ENCODE measurements at regions not wholly inside any gene's neighbourhood (a gene's known extent, or its start where the extent isn't known, plus 50 kb on each side); places are given as distances from the start of the nearest gene placed in this dataset.

DNA sequence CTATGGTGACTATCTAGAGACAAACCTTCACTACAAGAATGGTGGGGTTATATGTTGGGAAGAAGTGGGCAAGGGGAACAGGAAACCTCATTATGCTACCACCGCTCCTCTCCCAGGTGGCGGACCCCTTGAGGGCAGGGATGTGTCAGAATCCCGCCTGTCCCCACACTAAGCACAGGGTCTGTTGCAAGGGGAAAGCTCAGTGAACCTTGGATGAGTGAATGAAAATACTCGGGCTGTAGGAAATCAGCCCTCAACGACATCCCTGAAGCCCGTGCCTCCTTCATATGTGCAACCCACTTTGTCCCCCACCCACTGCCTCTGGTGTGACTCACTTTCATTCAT lies 68.2 kb upstream of the AMPD3 start:
- Histone ChIP-seq H3K79me2 (ENCODE audit: control insufficient read depth, insufficient read depth, low read length) (no peaks in the 10 kb centered on the region), H3K4me1 (ENCODE audit: control insufficient read depth, extremely low read depth, insufficient read depth, low read length) (no peaks in the 10 kb centered on the region), H4K20me1 (replicated peaks; ENCODE audit: control insufficient read depth, extremely low read depth, insufficient read depth, low read length) (no peaks in the 10 kb centered on the region), H3K9me3 (replicated peaks; ENCODE audit: control insufficient read depth, insufficient read depth, low read length) (no peaks in the 10 kb centered on the region), H3K4me2 (ENCODE audit: insufficient read depth, low read length) (no peak overlapping the region), H3K4me3 (replicated peaks in 1 of 3; ENCODE audit: insufficient read depth in 1 of 3, low read depth in 1 of 3, low read length in 3 of 3) (no peak overlapping the region), H3K27ac (ENCODE audit: insufficient read depth, low read depth, low read length) (no peak overlapping the region), H3K9me1 (replicated peaks; ENCODE audit: control insufficient read depth, extremely low read depth, insufficient read depth, low read length) (no peaks in the 10 kb centered on the region), H2AFZ (ENCODE audit: low read depth, low read length) (no peak overlapping the region), H3K36me3 (ENCODE audit: control insufficient read depth in 2 of 2, extremely low read depth in 1 of 2, insufficient read depth in 2 of 2, low read length in 2 of 2) (no peaks in the 10 kb centered on the region), H3K27me3 (ENCODE audit: control insufficient read depth in 2 of 2, insufficient read depth in 2 of 2, low read length in 2 of 2) (peaks cover 3 to 9% of the 10 kb centered on the region in 2 experiments), H3K9ac (replicated peaks; ENCODE audit: extremely low read depth, insufficient read depth, low read length) (no peak overlapping the region)
- ChIA-PET POLR2A (no interaction called here), CTCF (interaction anchor here (1.1 to 1.7 kb wide), 5 partner anchors 8 to 99 kb away, joined by 3 to 5 read pairs (median 4); no protein-coding TSS in a partner anchor)
- dilution Hi-C loops (cut with MboI; ENCODE audit: extremely low pct_ligation_motif_present, low sequenced_read_pairs) (no loop called here), intact Hi-C loops (cut with micrococcal nuclease) (no loop called here)
- no TSS peak for BruUV-seq (replicated peaks)
- DNase-seq (ENCODE audit: low read depth, low spot score) (no peak), FAIRE-seq (no peak)
- TF ChIP-seq GATA2 (IDR thresholded peaks at IDR 0.05; ENCODE audit: insufficient read depth, insufficient read length, low read depth, low read length) (no peak), FOS (IDR thresholded peaks at IDR 0.05; ENCODE audit: borderline replicate concordance, insufficient read depth, low read length) (no peak), JUN (IDR thresholded peaks at IDR 0.05; ENCODE audit: borderline replicate concordance, insufficient read depth, insufficient read length, low read depth) (no peak), MYC (IDR thresholded peaks at IDR 0.05; ENCODE audit: low read depth, low read length) (no peak), EZH2 (IDR thresholded peaks at IDR 0.05; ENCODE audit: borderline replicate concordance, low read depth, low read length, severe bottlenecking) (no peak), POLR2A (IDR thresholded peaks at IDR 0.05; ENCODE audit: low read depth, low read length) (no peak), POLR2AphosphoS5 (IDR thresholded peaks at IDR 0.05; ENCODE audit: insufficient read depth, low read depth, low read length) (no peak)
- TF ChIP-seq, protein P1, sequence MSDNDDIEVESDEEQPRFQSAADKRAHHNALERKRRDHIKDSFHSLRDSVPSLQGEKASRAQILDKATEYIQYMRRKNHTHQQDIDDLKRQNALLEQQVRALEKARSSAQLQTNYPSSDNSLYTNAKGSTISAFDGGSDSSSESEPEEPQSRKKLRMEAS (IDR thresholded peaks at IDR 0.05; ENCODE audit: insufficient read depth, insufficient read length), result no peak
- TF ChIP-seq, protein P2, sequence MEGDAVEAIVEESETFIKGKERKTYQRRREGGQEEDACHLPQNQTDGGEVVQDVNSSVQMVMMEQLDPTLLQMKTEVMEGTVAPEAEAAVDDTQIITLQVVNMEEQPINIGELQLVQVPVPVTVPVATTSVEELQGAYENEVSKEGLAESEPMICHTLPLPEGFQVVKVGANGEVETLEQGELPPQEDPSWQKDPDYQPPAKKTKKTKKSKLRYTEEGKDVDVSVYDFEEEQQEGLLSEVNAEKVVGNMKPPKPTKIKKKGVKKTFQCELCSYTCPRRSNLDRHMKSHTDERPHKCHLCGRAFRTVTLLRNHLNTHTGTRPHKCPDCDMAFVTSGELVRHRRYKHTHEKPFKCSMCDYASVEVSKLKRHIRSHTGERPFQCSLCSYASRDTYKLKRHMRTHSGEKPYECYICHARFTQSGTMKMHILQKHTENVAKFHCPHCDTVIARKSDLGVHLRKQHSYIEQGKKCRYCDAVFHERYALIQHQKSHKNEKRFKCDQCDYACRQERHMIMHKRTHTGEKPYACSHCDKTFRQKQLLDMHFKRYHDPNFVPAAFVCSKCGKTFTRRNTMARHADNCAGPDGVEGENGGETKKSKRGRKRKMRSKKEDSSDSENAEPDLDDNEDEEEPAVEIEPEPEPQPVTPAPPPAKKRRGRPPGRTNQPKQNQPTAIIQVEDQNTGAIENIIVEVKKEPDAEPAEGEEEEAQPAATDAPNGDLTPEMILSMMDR (IDR thresholded peaks at IDR 0.05; ENCODE audit: extremely low read depth in 1 of 2, insufficient read depth in 1 of 2, low read depth in 1 of 2, low read length in 2 of 2), result no peak

Measured in endothelial cell of umbilical vein (primary cell).